Tibial nerve (tissue), 3 donors: ENCODE measurements at regions not wholly inside any gene's neighbourhood (a gene's known extent, or its start where the extent isn't known, plus 50 kb on each side); places are given as distances from the start of the nearest gene placed in this dataset.

Source experiments
- CTCF ChIP-seq, 5 experiments: fragments of 200-600 bp in 3 of 5; fragments of 450-650 bp in 2 of 5; sonication (generic) in 3 of 5; IDR thresholded peaks; one replicate each; pipeline ENCODE4 v1.5.1; 2016 to 2019; ENCODE audit warnings: antibody characterized with exemption in 5 of 5, mild to moderate bottlenecking in 3 of 5, moderate library complexity in 2 of 5
- POLR2A ChIP-seq, 2 donors: fragments of 450-650 bp; IDR thresholded peaks; one replicate each; pipeline ENCODE4 v1.6.1; 2017; ENCODE audit warnings: antibody characterized with exemption in 2 of 2, mild to moderate bottlenecking in 2 of 2, moderate library complexity in 2 of 2

GRCh38 chr17:59504821-59505220 lies 60.6 kb upstream of the DHX40 start:
- no peak for TF ChIP-seq POLR2A (IDR thresholded peaks at IDR 0.05)
- TF ChIP-seq CTCF (IDR thresholded peaks at IDR 0.05) = no peak
